Trophoblast cell (in vitro differentiated cells and primary cell): ENCODE measurements at regions not wholly inside any gene's neighbourhood (a gene's known extent, or its start where the extent isn't known, plus 50 kb on each side); places are given as distances from the start of the nearest gene placed in this dataset.
"Not testable (repeated sequence)": the region's sequence is repeated elsewhere in the genome, so short reads cannot be mapped to it uniquely, and the experiment has no call there.

Experiments used
- DNase-seq, 2 donors: peaks; one replicate each; pipeline ENCODE4 v3.0.0-alpha.2; 2016
- H2AFZ ChIP-seq: 2 replicates; pipeline ENCODE4 v1.6.1; 2013; ENCODE audit warnings: low read length, moderate library complexity, mild to moderate bottlenecking; ENCODE audit not compliant: insufficient read depth, poor library complexity
- H2AK5ac ChIP-seq: 2 replicates; pipeline ENCODE4 v1.6.1; 2013; ENCODE audit warnings: mild to moderate bottlenecking, low read length
- H2BK120ac ChIP-seq: 2 replicates; pipeline ENCODE4 v1.6.1; 2013; ENCODE audit warnings: low read length, mild to moderate bottlenecking, moderate library complexity; ENCODE audit not compliant: insufficient read depth, poor library complexity
- H2BK12ac ChIP-seq: 2 replicates; pipeline ENCODE4 v1.6.1; 2013; ENCODE audit warnings: mild to moderate bottlenecking, low read length, moderate library complexity
- H2BK5ac ChIP-seq: 2 replicates; pipeline ENCODE4 v1.6.1; 2013; ENCODE audit warnings: low read length, low read depth, moderate library complexity, mild to moderate bottlenecking; ENCODE audit not compliant: poor library complexity
- H3K14ac ChIP-seq: 2 replicates; pipeline ENCODE4 v1.6.1; 2013; ENCODE audit warnings: mild to moderate bottlenecking, low read length
- H3K18ac ChIP-seq: 2 replicates; pipeline ENCODE4 v1.6.1; 2013; ENCODE audit warnings: mild to moderate bottlenecking, low read length
- H3K23ac ChIP-seq: 2 replicates; pipeline ENCODE4 v1.6.1; 2013; ENCODE audit warnings: low read length
- H3K27ac ChIP-seq: 2 replicates; pipeline ENCODE4 v1.5.1; 2013; ENCODE audit warnings: low read depth, mild to moderate bottlenecking, inconsistent platforms, low read length, moderate library complexity
- H3K27me3 ChIP-seq: 2 replicates; pipeline ENCODE4 v1.6.1; 2013; ENCODE audit warnings: inconsistent platforms, mild to moderate bottlenecking, low read length, moderate library complexity; ENCODE audit not compliant: insufficient read depth
- H3K36me3 ChIP-seq, 2 experiments: 1 replicate in 1 of 2; 2 replicates in 1 of 2; pipeline ENCODE4 v1.6.1; 2013; ENCODE audit warnings: low read length in 2 of 2, mild to moderate bottlenecking in 2 of 2, moderate library complexity in 1 of 2; ENCODE audit not compliant: insufficient read depth in 2 of 2, control insufficient read depth in 1 of 2
- H3K4ac ChIP-seq: 2 replicates; pipeline ENCODE4 v1.6.1; 2013; ENCODE audit warnings: low read depth, mild to moderate bottlenecking, low read length, moderate library complexity
- H3K4me1 ChIP-seq, 2 experiments: 1 replicate in 1 of 2; 2 replicates in 1 of 2; pipeline ENCODE4 v1.6.1; 2013; ENCODE audit warnings: low read length in 2 of 2, mild to moderate bottlenecking in 2 of 2, moderate library complexity in 1 of 2; ENCODE audit not compliant: insufficient read depth in 2 of 2, control insufficient read depth in 1 of 2
- H3K4me2 ChIP-seq: 2 replicates; pipeline ENCODE4 v1.6.1; 2013; ENCODE audit warnings: inconsistent platforms, mild to moderate bottlenecking, low read length, moderate library complexity
- H3K4me3 ChIP-seq: 2 replicates; pipeline ENCODE4 v1.5.1; 2013; ENCODE audit warnings: mild to moderate bottlenecking, low read depth, low read length, inconsistent platforms
- H3K79me1 ChIP-seq: one replicate; pipeline ENCODE4 v1.6.1; 2013; ENCODE audit warnings: low read length
- H3K79me2 ChIP-seq: 2 replicates; pipeline ENCODE4 v1.6.1; 2013; ENCODE audit warnings: low read length, mild to moderate bottlenecking; ENCODE audit not compliant: control insufficient read depth, insufficient read depth, poor library complexity
- H3K9ac ChIP-seq: 2 replicates; pipeline ENCODE4 v1.6.1; 2013; ENCODE audit warnings: mild to moderate bottlenecking, low read length
- H3K9me3 ChIP-seq: 2 replicates; pipeline ENCODE4 v1.6.1; 2013; ENCODE audit warnings: low read depth, mild to moderate bottlenecking, control low read depth, inconsistent platforms, low read length; ENCODE audit not compliant: insufficient read depth
- H4K12ac ChIP-seq: 2 replicates; pipeline ENCODE4 v1.6.1; 2013; ENCODE audit warnings: low read depth, mild to moderate bottlenecking, low read length, moderate library complexity
- H4K8ac ChIP-seq: 2 replicates; pipeline ENCODE4 v1.6.1; 2013; ENCODE audit warnings: low read depth, mild to moderate bottlenecking, low read length, moderate library complexity
- H4K91ac ChIP-seq: one replicate; pipeline ENCODE4 v1.6.1; 2013; ENCODE audit warnings: low read depth, mild to moderate bottlenecking, low read length, moderate library complexity
- WGBS: extraction: QIAGEN DNeasy Blood & Tissue Kit; methylation state at CpG from one replicate; pipeline ENCODE4 v1.1.7; 2013; ENCODE audit warnings: missing lambda C conversion rate; ENCODE audit not compliant: insufficient read length, insufficient coverage; ENCODE audit errors: extremely low coverage; 5-methylcytosine and 5-hydroxymethylcytosine counted together

GRCh38 chrX:46324166-46324565 is 221.1 kb downstream of the ZNF674 start:
- H2BK5ac ChIP-seq, result no peak overlapping the region
- no peaks in the 10 kb centered on the region for H3K27me3 ChIP-seq
- H3K36me3 ChIP-seq, result no peaks in the 10 kb centered on the region
- H2AFZ ChIP-seq, result no peak overlapping the region
- H3K9ac ChIP-seq, result no peak overlapping the region
- H2BK120ac ChIP-seq, result peak overlapping the region; percentile 43
- no peak overlapping the region for H3K23ac ChIP-seq
- no peak for DNase-seq
- peak overlapping the region; percentile 97 for H2BK12ac ChIP-seq
- peak overlapping the region; percentile 38 for H4K8ac ChIP-seq
- H3K4me1 ChIP-seq, result peaks cover 9 to 15% of the 10 kb centered on the region in 2 experiments
- peak overlapping the region; percentile 71 for H3K18ac ChIP-seq
- no peak overlapping the region for H3K4me2 ChIP-seq
- no peak overlapping the region for H3K4ac ChIP-seq
- no peak overlapping the region for H3K14ac ChIP-seq
- no peaks in the 10 kb centered on the region for H3K79me2 ChIP-seq
- WGBS, result no CpG with 5 or more reads among the region's 3 CpGs
- no peak overlapping the region for H3K27ac ChIP-seq
- H3K4me3 ChIP-seq, result no peak overlapping the region
- peaks cover 21% of the 10 kb centered on the region for H3K79me1 ChIP-seq
- H2AK5ac ChIP-seq, result no peak overlapping the region
- H4K12ac ChIP-seq, result no peak overlapping the region
- H4K91ac ChIP-seq, result peak overlapping the region; percentile 73
- no peaks in the 10 kb centered on the region for H3K9me3 ChIP-seq

GRCh38 chrX:46322929-46323328 is 222.3 kb downstream of the ZNF674 start:
- H3K4me1 ChIP-seq, result peaks cover 5 to 11% of the 10 kb centered on the region in 2 experiments
- peak overlapping the region; percentile 45 for H4K91ac ChIP-seq
- H3K27ac ChIP-seq, H3K36me3 ChIP-seq, H2AK5ac ChIP-seq, H3K23ac ChIP-seq, H2BK120ac ChIP-seq, H3K4me3 ChIP-seq, H3K9me3 ChIP-seq, H2BK5ac ChIP-seq, H3K14ac ChIP-seq, H4K12ac ChIP-seq, H3K27me3 ChIP-seq, DNase-seq, H3K79me2 ChIP-seq, H3K4ac ChIP-seq, H3K4me2 ChIP-seq, H2AFZ ChIP-seq, H4K8ac ChIP-seq, H3K18ac ChIP-seq, H3K9ac ChIP-seq: not testable (repeated sequence)
- no CpG with 5 or more reads among the region's 5 CpGs for WGBS
- H2BK12ac ChIP-seq, result peak overlapping the region; percentile 53
- H3K79me1 ChIP-seq, result peaks cover 17% of the 10 kb centered on the region

DNA sequence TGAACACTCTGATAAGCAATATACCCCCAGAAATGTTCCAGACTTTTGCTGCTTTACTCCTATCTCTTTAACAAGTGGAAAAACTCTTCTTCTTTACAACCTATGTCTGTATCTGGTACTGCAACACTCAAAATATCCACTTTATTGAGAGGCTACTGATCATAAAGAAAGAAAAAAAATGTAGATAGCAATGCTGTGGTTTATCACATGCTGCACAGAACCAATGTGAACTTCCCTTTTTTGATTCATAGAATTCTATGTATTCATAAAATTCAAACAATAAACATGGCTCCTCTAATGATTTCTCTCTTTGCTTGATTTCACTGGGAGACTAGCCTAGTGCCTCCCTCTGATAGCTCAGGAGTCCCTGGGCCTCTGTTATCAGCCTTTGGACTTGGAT is 223.5 kb downstream of the ZNF674 start:
- H2BK5ac ChIP-seq, result no peak overlapping the region
- H3K9me3 ChIP-seq, result no peaks in the 10 kb centered on the region
- no peak overlapping the region for H3K4me3 ChIP-seq
- no peaks in the 10 kb centered on the region for H3K27me3 ChIP-seq
- H3K36me3 ChIP-seq, result no peaks in the 10 kb centered on the region
- H3K9ac ChIP-seq, result no peak overlapping the region
- no peak overlapping the region for H3K23ac ChIP-seq
- H3K4ac ChIP-seq, result no peak overlapping the region
- no peak overlapping the region for H4K8ac ChIP-seq
- peaks cover 10% of the 10 kb centered on the region for H3K79me1 ChIP-seq
- H2BK12ac ChIP-seq, result no peak overlapping the region
- no peak overlapping the region for H4K12ac ChIP-seq
- no peak overlapping the region for H2AK5ac ChIP-seq
- peaks cover 0 to 6% of the 10 kb centered on the region in 2 experiments for H3K4me1 ChIP-seq
- H2BK120ac ChIP-seq, result peak overlapping the region; percentile 86
- H2AFZ ChIP-seq, result no peak overlapping the region
- DNase-seq, result no peak
- no peaks in the 10 kb centered on the region for H3K79me2 ChIP-seq
- no peak overlapping the region for H3K18ac ChIP-seq
- H3K27ac ChIP-seq, result no peak overlapping the region
- H3K14ac ChIP-seq, result no peak overlapping the region
- H4K91ac ChIP-seq, result no peak overlapping the region
- no peak overlapping the region for H3K4me2 ChIP-seq

- no peak overlapping the region for H4K8ac ChIP-seq
- no peak overlapping the region for H3K27ac ChIP-seq
Observed at GRCh38 chrX:46319750-46320149, 225.5 kb downstream of the ZNF674 start.

More at GRCh38 chrX:46319750-46320149, 225.5 kb downstream of the ZNF674 start:
- Histone ChIP-seq H2BK120ac (no peak overlapping the region), H2AFZ (no peak overlapping the region), H4K91ac (no peak overlapping the region), H3K9ac (no peak overlapping the region), H3K4me3 (no peak overlapping the region), H3K79me2 (no peaks in the 10 kb centered on the region), H3K4me1 (no peaks in the 10 kb centered on the region), H3K23ac (no peak overlapping the region), H2AK5ac (no peak overlapping the region), H3K4ac (no peak overlapping the region), H2BK5ac (no peak overlapping the region), H2BK12ac (no peak overlapping the region), H3K14ac (no peak overlapping the region), H3K27me3 (no peaks in the 10 kb centered on the region), H4K12ac (no peak overlapping the region), H3K4me2 (no peak overlapping the region), H3K18ac (no peak overlapping the region), H3K36me3 (no peaks in the 10 kb centered on the region), H3K9me3 (no peaks in the 10 kb centered on the region), H3K79me1 (peaks cover 6% of the 10 kb centered on the region)
- no peak for DNase-seq
- WGBS, result no CpG with 5 or more reads among the region's 1 CpG
